ENCODE measurements at regions not wholly inside any gene's neighbourhood (a gene's known extent, or its start where the extent isn't known, plus 50 kb on each side); places are given as distances from the start of the nearest gene placed in this dataset.
"Not testable (repeated sequence)": the region's sequence is repeated elsewhere in the genome, so short reads cannot be mapped to it uniquely, and the experiment has no call there.

DNA sequence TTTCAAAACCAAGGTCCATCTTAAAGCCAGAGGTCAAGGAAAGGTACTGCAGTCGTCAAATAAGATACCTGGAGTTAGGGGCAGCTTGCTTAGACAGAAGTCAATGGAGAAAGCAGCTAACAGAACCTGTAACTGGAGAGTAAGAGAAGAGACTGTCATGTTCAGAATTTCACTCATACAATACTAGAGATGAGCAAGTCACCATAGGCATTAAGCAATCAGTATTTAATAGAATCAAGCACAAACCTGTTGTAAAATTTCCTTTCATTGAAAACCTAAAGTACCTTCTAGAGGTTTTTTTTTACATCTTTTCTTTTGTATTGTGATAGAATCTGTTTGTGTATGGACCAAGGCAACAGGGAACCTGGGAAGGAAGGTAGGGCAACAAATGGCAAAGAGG lies 183.4 kb upstream of the ERBB4 start:
- DNase-seq (ENCODE audit: extremely low spot score): no peak
- TF ChIP-seq, protein P1, sequence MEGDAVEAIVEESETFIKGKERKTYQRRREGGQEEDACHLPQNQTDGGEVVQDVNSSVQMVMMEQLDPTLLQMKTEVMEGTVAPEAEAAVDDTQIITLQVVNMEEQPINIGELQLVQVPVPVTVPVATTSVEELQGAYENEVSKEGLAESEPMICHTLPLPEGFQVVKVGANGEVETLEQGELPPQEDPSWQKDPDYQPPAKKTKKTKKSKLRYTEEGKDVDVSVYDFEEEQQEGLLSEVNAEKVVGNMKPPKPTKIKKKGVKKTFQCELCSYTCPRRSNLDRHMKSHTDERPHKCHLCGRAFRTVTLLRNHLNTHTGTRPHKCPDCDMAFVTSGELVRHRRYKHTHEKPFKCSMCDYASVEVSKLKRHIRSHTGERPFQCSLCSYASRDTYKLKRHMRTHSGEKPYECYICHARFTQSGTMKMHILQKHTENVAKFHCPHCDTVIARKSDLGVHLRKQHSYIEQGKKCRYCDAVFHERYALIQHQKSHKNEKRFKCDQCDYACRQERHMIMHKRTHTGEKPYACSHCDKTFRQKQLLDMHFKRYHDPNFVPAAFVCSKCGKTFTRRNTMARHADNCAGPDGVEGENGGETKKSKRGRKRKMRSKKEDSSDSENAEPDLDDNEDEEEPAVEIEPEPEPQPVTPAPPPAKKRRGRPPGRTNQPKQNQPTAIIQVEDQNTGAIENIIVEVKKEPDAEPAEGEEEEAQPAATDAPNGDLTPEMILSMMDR (IDR thresholded peaks at IDR 0.05; ENCODE audit: control extremely low read depth, extremely low read depth, low read depth, missing control alignments): no peak
- CTCF ChIA-PET: interaction anchor here (1.1 to 1.2 kb wide), 3 partner anchors 16 to 34 kb away, joined by 3 read pairs; no protein-coding TSS in a partner anchor
- POLR2A ChIA-PET: no interaction called here

DNA sequence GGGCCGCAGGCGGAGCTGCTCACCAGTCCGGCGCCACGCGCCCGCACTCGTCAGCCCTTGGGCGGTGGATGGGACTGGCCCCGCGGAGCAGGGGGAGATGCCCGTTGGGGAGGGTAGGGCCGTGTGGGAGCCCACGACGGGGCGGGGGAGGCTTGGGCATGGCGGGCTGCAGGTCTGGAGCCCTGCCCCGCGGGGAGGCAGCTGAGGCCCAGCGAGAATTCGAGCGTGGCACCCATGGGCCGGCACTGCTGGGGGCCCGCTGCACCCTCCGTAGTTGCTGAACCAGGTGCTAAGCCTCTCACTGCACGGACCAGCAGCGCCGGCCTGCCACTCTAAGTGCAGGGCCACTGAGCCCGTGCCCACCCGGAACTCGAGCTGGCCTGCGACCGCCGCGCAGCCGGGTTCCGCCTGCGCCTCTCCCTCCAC lies 182.4 kb upstream of the ERBB4 start:
- TF ChIP-seq, protein P1 (IDR thresholded peaks at IDR 0.05; ENCODE audit: control extremely low read depth, extremely low read depth, low read depth, missing control alignments): no peak
- no peak for DNase-seq (ENCODE audit: extremely low spot score)
- POLR2A ChIA-PET: interaction anchor here (0.6 kb wide), 1 partner anchor 772 kb away, joined by 3 read pairs; no protein-coding TSS in a partner anchor
- CTCF ChIA-PET: interaction anchor here (0.8 to 2.0 kb wide), 4 partner anchors 10 to 24 kb away, joined by 3 to 6 read pairs (median 4); no protein-coding TSS in a partner anchor

DNA sequence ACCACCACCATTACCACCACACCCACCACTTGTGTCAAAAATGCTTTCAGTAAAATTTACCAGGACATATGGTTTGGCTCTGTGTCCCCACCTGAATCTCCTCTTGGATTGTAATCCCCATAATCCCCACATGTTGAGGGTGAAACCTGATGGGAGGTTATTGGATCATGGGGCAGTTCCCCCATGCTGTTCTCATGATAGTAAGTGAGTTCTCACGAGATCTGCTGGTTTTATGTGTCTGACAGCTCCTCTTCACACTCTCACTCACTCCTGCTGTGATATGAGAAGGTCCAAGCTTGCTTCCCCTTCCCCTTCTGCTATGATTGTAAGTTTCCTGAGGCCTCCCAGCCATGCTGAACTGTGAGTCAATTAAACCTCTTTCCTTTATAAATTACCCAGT lies 176.8 kb upstream of the ERBB4 start:
- DNase-seq (ENCODE audit: extremely low spot score); POLR2A ChIA-PET: not testable (repeated sequence)
- CTCF ChIA-PET: interaction anchor here (1.8 kb wide), 2 partner anchors 23 to 31 kb away, joined by 4 read pairs; no protein-coding TSS in a partner anchor

DNA sequence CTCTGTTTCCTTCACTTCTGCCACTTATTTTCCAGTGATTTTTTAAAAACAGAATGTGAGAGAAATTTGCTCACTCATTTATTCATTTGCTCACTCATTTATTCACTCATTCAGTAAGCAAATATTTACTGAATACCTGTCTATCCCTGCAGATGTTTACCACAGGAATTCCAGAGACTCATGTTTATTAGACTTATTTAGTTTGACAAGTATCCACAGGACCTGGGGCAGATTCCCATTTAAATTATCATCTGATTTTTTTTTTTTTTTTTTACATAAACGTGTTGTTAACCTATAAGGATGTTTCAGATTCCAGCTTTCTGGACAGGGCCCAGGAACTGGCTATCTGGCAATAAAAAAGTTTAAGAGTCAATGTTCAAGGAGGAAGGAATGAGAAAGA lies 175.1 kb upstream of the ERBB4 start:
- ChIA-PET CTCF (interaction anchor here (0.9 to 1.8 kb wide), 3 partner anchors 21 to 32 kb away, joined by 3 to 4 read pairs (median 4); no protein-coding TSS in a partner anchor), POLR2A (no interaction called here)
- no peak for DNase-seq (ENCODE audit: extremely low spot score)
- TF ChIP-seq, protein P1 (IDR thresholded peaks at IDR 0.05; ENCODE audit: control extremely low read depth, extremely low read depth, low read depth, missing control alignments): no peak

DNA sequence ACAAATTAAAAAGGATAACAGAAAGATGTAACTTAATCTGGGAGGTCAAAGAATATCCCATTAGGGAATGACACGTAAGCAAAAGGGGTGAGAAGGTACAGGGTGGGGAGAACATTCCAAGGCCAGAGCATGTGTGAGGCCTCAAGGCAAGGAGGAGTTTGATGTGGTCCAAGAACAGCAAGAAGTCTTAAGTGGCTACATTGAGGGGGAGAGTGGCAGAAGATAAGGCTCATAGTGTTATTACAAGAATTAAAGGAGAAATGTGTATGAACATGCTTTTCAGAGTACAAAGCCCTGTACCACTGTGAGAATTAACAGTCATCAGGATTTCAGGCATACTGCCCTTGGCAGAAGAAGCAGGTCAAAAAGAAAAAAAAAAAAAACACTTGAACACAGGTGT lies 174.4 kb upstream of the ERBB4 start:
- ChIA-PET CTCF (interaction anchor here (0.9 kb wide), 1 partner anchor 33 kb away, joined by 3 read pairs; no protein-coding TSS in a partner anchor), POLR2A (no interaction called here)
- TF ChIP-seq, protein P1 (IDR thresholded peaks at IDR 0.05; ENCODE audit: control extremely low read depth, extremely low read depth, low read depth, missing control alignments): no peak
- no peak for DNase-seq (ENCODE audit: extremely low spot score)

DNA sequence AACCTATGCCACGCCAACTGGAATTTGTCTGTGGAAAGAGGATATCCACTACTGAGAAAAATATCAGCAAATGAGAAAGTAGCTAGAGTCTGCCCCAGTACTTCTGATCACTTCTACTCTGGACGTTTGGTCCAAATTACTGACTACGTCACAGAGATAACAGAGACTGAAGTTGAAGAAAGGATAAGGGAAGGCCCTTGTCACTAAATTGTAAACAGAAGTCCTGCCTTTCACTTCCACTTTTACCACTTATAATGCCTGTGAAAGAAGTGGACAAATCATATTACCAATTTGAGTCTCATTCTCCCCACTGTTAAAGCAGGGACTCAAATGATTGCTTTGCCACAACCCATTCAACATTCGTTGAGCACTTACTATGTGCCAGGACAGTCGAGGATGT lies 173.9 kb upstream of the ERBB4 start:
- no peak for DNase-seq (ENCODE audit: extremely low spot score)
- CTCF ChIA-PET: interaction anchor here (1.2 kb wide), 1 partner anchor 12 kb away, joined by 4 read pairs; no protein-coding TSS in a partner anchor
- POLR2A ChIA-PET: no interaction called here
- TF ChIP-seq, protein P1 (IDR thresholded peaks at IDR 0.05; ENCODE audit: control extremely low read depth, extremely low read depth, low read depth, missing control alignments): no peak

DNA sequence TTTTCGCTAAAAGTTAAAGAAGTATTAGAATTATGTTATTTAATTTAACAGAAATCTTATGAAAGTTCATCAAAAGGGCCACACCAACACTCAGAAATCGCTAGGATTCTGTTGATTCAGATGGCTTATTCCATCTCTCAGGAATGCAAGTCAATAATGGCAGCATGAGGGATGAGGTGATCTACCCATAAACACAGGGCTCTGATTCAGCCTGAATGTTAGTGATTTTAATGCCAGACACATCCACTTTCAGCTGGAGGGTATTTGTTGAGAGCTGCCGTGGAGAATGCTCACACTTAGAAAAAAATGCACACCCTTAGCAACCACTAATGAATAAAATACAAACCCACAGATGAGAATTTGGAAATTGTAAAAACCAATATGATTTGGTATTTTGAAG lies 173.3 kb upstream of the ERBB4 start:
- POLR2A ChIA-PET: no interaction called here
- CTCF ChIA-PET: interaction anchor here (1.2 kb wide), 1 partner anchor 12 kb away, joined by 4 read pairs; no protein-coding TSS in a partner anchor
- no peak for DNase-seq (ENCODE audit: extremely low spot score)
- TF ChIP-seq, protein P1 (IDR thresholded peaks at IDR 0.05; ENCODE audit: control extremely low read depth, extremely low read depth, low read depth, missing control alignments): no peak
